Stimulated activated CD8-positive, alpha-beta memory T cell treated with anti-CD3 and anti-CD28 coated beads, Interleukin-15, amount 100 ng/mL, for 1 hour (primary cell): ENCODE measurements at regions not wholly inside any gene's neighbourhood (a gene's known extent, or its start where the extent isn't known, plus 50 kb on each side); places are given as distances from the start of the nearest gene placed in this dataset.

Experiments
- DNase-seq: peaks from one replicate; pipeline ENCODE4 v3.0.0-alpha.2; 2020; ENCODE audit warnings: low read depth

GRCh38 chr2:16900405-16901025, 234.9 kb upstream of the CYRIA start:
- DNase-seq, result no peak

- no peak for DNase-seq
Measured at GRCh38 chr2:16899958-16900357, 234.3 kb upstream of the CYRIA start.

- no peak for DNase-seq
Measured at GRCh38 chr2:16890081-16890480, 224.4 kb upstream of the CYRIA start.

- DNase-seq, result no peak
Measured at GRCh38 chr2:16885027-16885426, 219.4 kb upstream of the CYRIA start.

- DNase-seq, result no peak
Measured at GRCh38 chr2:16882706-16883105, 217.1 kb upstream of the CYRIA start.

DNA sequence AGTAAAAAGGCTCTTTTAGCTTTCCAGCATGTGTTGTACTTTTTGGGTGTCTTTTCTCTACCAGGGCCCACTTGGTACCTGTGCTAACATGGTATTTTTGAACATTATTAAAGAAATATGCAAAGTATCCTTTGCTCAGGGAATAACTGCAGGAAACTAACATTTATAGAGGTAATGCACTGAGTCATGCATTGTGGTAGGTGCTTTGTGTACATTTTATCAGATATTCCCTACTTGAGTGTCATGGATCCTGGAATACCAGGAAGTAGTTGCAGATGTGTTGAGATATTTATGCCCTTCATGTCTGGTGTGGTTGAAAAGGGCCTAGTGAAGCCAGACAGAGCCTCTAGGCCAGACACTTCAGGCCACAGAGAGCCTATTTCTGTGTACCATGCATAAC, 215.5 kb upstream of the CYRIA start:
- DNase-seq, result no peak

- no peak for DNase-seq
Measured at GRCh38 chr2:16871411-16871810, 205.8 kb upstream of the CYRIA start.

GRCh38 chr2:16870491-16871076, 204.9 kb upstream of the CYRIA start:
- no peak for DNase-seq

GRCh38 chr2:16869711-16870110, 204.1 kb upstream of the CYRIA start:
- no peak for DNase-seq

DNA sequence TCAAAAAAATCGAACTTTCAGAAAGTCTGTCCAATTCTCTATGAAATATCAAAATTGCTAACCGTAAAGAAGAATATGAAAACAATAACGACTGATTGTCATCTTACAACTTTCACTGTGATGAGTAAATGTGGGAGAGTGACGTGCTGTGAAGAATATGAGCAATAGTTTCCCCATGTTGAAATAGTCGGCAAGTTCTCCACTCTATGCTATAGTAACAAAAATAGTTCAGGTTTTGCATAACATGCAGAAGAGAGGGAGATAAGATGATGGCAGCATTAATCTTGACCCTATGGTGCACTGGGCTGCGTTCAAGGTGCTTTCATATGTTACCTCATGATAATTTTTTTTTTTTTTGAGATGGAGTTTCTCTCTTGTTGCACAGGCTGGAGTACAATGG, 196.8 kb upstream of the CYRIA start:
- DNase-seq, result no peak

DNA sequence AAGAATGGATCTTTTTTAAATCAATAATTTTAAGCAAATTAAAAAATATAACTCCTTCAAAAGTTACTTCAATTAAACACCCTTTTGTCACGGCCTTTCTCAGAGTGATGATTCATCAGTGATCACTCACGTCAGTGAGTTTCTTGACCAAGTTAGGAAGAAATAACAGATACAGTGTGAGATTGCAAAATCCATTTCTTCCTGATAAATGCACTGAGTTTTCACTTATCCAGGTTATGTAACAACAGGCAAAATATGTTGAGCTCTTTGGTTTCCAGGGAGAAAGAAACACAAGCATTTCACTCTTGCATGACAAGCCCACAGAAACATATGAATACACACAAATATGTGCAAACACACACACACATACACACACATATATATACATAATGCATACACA, 195.9 kb upstream of the CYRIA start:
- no peak for DNase-seq

DNA sequence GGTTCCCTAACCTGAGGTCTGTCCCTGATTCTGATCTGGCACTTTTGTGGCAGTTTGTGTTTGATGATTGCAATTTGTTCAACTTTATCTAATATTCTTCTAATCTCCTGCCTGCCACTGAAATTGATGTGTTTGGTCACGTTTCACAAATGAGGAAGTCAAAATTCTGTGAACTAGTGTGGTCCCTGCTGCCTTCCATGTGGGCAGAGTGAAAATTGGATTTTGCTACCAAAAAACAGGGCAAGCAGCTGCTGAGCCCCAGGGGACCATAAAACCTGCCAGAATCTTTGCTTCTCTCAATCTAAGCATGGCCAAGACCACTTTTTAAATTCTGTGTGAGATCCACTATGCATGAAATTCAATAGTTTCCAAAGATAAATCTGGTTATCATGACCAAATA, 195.5 kb upstream of the CYRIA start:
- DNase-seq, result no peak

DNA sequence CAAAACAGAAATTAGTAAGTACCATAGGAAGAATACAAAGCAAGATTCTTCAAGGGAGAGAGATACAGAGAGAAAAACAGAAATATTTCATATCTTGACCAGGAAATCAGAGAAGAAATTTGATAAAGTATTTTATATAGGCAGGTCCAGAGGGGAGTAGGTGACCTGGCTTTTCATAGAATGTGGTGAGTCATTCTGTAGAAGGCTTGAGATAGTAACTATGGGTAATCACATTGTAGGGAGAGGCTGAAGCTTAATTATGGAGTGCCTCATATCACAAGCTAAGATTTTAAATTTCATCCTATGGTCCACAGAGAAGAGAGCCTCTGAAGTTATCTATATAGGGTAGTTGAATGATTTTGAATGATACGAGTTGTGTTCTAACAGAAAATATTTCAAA, 195.0 kb upstream of the CYRIA start:
- DNase-seq, result no peak

DNA sequence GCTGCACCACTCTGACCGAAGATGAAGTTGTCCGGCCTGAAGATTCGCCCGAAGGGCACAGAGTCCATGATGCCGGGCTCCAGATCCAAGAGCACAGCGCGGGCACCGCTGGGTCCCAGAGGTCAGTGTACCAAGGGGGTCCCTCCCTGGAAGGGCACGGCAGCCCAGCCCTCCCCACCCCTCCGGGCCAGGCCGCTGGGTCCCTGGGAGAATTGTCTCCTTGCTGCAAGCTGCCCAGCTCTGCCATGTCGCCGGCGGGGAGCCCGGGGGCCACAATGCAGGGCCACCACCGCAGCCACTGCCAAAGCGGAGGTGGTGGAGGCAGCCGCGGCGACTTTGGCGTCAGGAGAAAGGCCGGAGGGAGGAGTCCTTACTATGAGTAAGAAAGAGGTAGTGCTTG, 189.5 kb upstream of the CYRIA start:
- no peak for DNase-seq

DNA sequence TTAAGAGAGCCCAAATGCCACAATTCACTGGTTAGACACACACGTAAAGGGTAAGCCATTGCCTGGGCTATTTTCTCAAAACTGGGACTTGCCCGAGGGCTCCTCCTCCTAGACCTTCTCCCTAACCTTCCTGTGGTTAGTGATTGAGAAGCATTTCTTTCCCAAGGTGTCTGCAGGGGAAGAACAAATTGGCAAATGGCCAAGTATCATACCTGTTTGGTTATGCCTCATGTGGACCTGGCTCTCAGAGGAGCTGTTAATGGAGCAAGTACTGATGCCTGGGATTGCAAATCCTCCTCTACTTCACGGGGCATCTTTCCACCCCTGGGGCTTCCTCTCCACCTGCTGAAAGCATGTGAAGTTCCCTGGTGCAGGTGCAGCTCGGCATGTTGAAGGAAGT, 187.5 kb upstream of the CYRIA start:
- DNase-seq, result no peak

- DNase-seq, result no peak
Measured at GRCh38 chr2:16852651-16853050, 187.0 kb upstream of the CYRIA start.

- no peak for DNase-seq
Measured at GRCh38 chr2:16851126-16851525, 185.5 kb upstream of the CYRIA start.

- DNase-seq, result no peak
Measured at GRCh38 chr2:16840496-16841172, 175.0 kb upstream of the CYRIA start.

- DNase-seq, result no peak
Measured at GRCh38 chr2:16832910-16833309, 167.3 kb upstream of the CYRIA start.

DNA sequence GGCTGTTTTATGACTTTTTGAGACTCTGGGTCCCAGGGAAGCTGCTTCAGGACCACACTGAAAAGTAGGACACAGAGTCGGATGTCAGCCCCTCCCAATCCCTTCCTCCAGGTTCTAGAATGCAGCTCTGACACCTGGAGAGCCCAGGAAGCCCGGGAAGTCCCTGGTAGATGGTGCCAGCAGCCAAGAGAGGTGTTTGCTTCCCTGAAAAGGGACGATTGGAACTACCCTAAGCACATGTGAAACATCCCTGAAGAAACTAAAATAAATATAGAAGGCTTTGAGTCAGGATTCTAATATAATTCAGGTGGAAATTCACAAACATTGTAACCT, 163.2 kb upstream of the CYRIA start:
- DNase-seq, result no peak

GRCh38 chr2:16828044-16828827, 162.6 kb upstream of the CYRIA start:
- no peak for DNase-seq

GRCh38 chr2:16824472-16824871, 158.8 kb upstream of the CYRIA start:
- DNase-seq, result no peak

DNA sequence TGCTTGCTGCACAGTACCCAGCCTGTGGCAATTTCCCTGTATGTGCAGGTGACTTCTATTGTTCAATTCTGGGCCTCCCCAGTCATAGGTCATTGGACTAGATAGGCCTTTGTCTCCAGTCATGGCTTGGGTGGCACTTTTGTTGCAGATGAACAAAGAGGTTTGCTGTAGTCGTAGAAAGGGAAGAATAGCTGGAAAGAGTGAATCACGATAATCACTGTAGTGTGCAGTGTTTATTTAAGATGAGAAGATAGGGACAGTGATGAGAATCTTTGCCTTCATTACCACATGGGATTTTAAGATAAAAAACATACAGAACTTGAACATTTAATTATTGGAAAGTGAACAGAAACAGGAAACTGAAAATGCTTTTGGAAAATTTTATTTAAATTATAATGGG, 156.1 kb upstream of the CYRIA start:
- no peak for DNase-seq
